ENCODE measurements at regions not wholly inside any gene's neighbourhood (a gene's known extent, or its start where the extent isn't known, plus 50 kb on each side); places are given as distances from the start of the nearest gene placed in this dataset.

DNA sequence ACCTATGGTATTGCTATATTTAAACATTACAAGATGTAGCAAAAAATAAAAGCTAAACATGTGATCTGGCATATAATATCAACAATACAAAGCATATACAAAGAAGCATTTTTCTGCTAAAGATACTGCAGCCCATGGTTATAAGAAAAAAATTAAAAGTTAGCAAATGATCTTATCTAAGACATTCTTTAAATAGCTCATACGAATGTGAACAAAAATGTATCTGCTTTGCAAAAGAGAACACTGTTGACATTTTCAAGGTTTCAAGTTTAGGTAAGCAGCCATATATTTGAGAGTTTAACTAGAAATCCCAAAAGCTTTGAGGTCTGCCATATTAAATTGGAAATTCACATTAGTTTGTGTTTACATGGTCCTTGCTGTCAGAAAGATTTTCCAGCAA lies 301.0 kb upstream of the SLC39A10 start:
- Histone ChIP-seq H3K36me3 (ENCODE audit: insufficient read depth, low read length) (no peaks in the 10 kb centered on the region), H3K4me2 (ENCODE audit: low read depth, low read length, poor library complexity, severe bottlenecking) (no peak overlapping the region), H3K9me3 (ENCODE audit: low read length) (no peaks in the 10 kb centered on the region), H3K9ac (ENCODE audit: low read length) (no peak overlapping the region), H3K27me3 (ENCODE audit: low read length) (no peaks in the 10 kb centered on the region), H3K27ac (ENCODE audit: low read length) (no peak overlapping the region), H3K79me2 (ENCODE audit: low read length) (no peaks in the 10 kb centered on the region), H3K4me3 (ENCODE audit: low read length) (no peak overlapping the region), H3K4me1 (ENCODE audit: low read length) (peaks cover 3% of the 10 kb centered on the region; the same call in 1 of the 2 replicates), H3K9me2 (replicated peaks; ENCODE audit: insufficient read depth, low read length) (no peaks in the 10 kb centered on the region), H4K20me1 (ENCODE audit: insufficient read depth, low read depth, low read length) (no peaks in the 10 kb centered on the region), H2AFZ (ENCODE audit: low read length) (no peak overlapping the region)
- DNase-seq, result no peak

- no peak for DNase-seq
- H4K20me1 ChIP-seq (ENCODE audit: insufficient read depth, low read depth, low read length), result no peaks in the 10 kb centered on the region
- H3K27me3 ChIP-seq (ENCODE audit: low read length), result no peaks in the 10 kb centered on the region
- H3K79me2 ChIP-seq (ENCODE audit: low read length), result no peaks in the 10 kb centered on the region
- no peaks in the 10 kb centered on the region for H3K9me2 ChIP-seq (replicated peaks; ENCODE audit: insufficient read depth, low read length)
- no peaks in the 10 kb centered on the region for H3K9me3 ChIP-seq (ENCODE audit: low read length)
- no peak overlapping the region for H3K4me2 ChIP-seq (ENCODE audit: low read depth, low read length, poor library complexity, severe bottlenecking)
- no peak overlapping the region for H3K9ac ChIP-seq (ENCODE audit: low read length)
- H3K4me1 ChIP-seq (ENCODE audit: low read length), result peaks cover under 1% of the 10 kb centered on the region; the same call in 1 of the 2 replicates
- H3K27ac ChIP-seq (ENCODE audit: low read length), result no peak overlapping the region
- no peak overlapping the region for H3K4me3 ChIP-seq (ENCODE audit: low read length)
- H3K36me3 ChIP-seq (ENCODE audit: insufficient read depth, low read length), result no peaks in the 10 kb centered on the region
- H2AFZ ChIP-seq (ENCODE audit: low read length), result no peak overlapping the region
These were observed 304.4 kb upstream of the SLC39A10 start for GRCh38 chr2:195352581-195352980.

DNA sequence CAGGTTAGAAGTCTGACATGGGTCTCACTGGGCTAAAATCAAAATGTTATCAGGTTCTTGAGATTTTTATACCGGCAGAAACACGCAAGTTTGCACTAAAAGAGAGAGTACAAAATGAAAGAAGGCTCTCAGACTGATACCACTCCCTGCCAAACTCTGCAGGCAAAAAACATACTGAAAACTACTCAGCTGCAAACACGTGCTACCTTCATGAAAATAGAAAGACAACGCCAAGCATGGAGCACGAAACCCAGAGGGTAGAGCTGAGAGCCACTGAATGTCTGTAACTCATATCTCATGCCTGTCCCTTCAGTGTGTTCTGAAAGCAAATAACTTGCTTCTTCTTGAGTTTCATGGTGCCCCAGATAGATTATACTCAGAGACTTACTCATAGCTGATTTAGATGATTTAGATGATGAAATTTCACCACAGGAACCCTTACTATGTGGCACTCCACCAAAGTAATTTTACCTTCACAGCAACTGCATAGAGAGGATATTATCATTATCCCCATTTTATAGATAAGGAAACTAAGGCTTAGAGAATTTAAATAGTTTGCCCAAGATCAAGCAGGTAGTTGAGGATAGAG lies 313.0 kb upstream of the SLC39A10 start:
- Histone ChIP-seq H3K36me3 (ENCODE audit: insufficient read depth, low read length) (no peaks in the 10 kb centered on the region), H3K27ac (ENCODE audit: low read length) (no peak overlapping the region), H3K9me2 (replicated peaks; ENCODE audit: insufficient read depth, low read length) (no peaks in the 10 kb centered on the region; the same call in 1 of the 2 replicates), H2AFZ (ENCODE audit: low read length) (peak overlapping the region; percentile 42; the same call in 1 of the 2 replicates), H3K4me2 (ENCODE audit: low read depth, low read length, poor library complexity, severe bottlenecking) (peak overlapping the region; percentile 14), H3K79me2 (ENCODE audit: low read length) (no peaks in the 10 kb centered on the region), H3K4me3 (ENCODE audit: low read length) (no peak overlapping the region), H3K4me1 (ENCODE audit: low read length) (peaks cover 20% of the 10 kb centered on the region), H3K9me3 (ENCODE audit: low read length) (no peaks in the 10 kb centered on the region), H3K27me3 (ENCODE audit: low read length) (no peaks in the 10 kb centered on the region), H3K9ac (ENCODE audit: low read length) (no peak overlapping the region), H4K20me1 (ENCODE audit: insufficient read depth, low read depth, low read length) (no peaks in the 10 kb centered on the region)
- DNase-seq, result no peak

DNA sequence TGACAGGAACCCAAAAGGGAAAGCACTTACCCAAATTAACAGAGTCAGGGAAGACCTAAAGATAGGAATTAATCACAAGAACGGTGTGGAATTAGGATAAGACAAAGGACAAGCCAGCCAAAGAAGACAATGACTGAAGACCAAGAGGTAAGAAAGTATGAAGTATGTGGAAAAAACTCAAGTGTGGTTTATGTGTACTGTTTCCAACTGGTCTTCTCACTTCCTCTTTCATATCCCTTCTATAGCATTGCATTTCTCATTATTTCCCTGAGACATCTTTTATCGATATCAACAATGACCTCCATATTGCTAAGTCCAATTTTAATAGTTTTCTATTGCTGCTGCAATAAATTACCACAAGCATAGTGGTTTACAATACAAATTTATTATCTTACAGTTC lies 313.5 kb upstream of the SLC39A10 start:
- Histone ChIP-seq H4K20me1 (ENCODE audit: insufficient read depth, low read depth, low read length) (no peaks in the 10 kb centered on the region), H3K36me3 (ENCODE audit: insufficient read depth, low read length) (no peaks in the 10 kb centered on the region), H3K27me3 (ENCODE audit: low read length) (no peaks in the 10 kb centered on the region), H3K9me2 (replicated peaks; ENCODE audit: insufficient read depth, low read length) (no peaks in the 10 kb centered on the region; the same call in 1 of the 2 replicates), H3K79me2 (ENCODE audit: low read length) (no peaks in the 10 kb centered on the region), H3K4me2 (ENCODE audit: low read depth, low read length, poor library complexity, severe bottlenecking) (peak overlapping the region; percentile 14), H3K9me3 (ENCODE audit: low read length) (no peaks in the 10 kb centered on the region), H3K9ac (ENCODE audit: low read length) (no peak overlapping the region), H3K4me1 (ENCODE audit: low read length) (peaks cover 20% of the 10 kb centered on the region), H2AFZ (ENCODE audit: low read length) (peak overlapping the region; percentile 42; the same call in 1 of the 2 replicates), H3K4me3 (ENCODE audit: low read length) (no peak overlapping the region), H3K27ac (ENCODE audit: low read length) (no peak overlapping the region)
- DNase-seq, result peak; percentile 55

- no peak overlapping the region for H3K9ac ChIP-seq (ENCODE audit: low read length)
- H3K4me1 ChIP-seq (ENCODE audit: low read length), result peaks cover 14% of the 10 kb centered on the region
- H3K27ac ChIP-seq (ENCODE audit: low read length), result no peak overlapping the region
- no peak overlapping the region for H3K4me3 ChIP-seq (ENCODE audit: low read length)
- H3K27me3 ChIP-seq (ENCODE audit: low read length), result no peaks in the 10 kb centered on the region
- H3K9me2 ChIP-seq (replicated peaks; ENCODE audit: insufficient read depth, low read length), result no peaks in the 10 kb centered on the region; the same call in 1 of the 2 replicates
- no peak overlapping the region for H2AFZ ChIP-seq (ENCODE audit: low read length)
- H3K36me3 ChIP-seq (ENCODE audit: insufficient read depth, low read length), result no peaks in the 10 kb centered on the region
- no peak overlapping the region for H3K4me2 ChIP-seq (ENCODE audit: low read depth, low read length, poor library complexity, severe bottlenecking)
- no peaks in the 10 kb centered on the region for H3K79me2 ChIP-seq (ENCODE audit: low read length)
- no peaks in the 10 kb centered on the region for H4K20me1 ChIP-seq (ENCODE audit: insufficient read depth, low read depth, low read length)
- no peaks in the 10 kb centered on the region for H3K9me3 ChIP-seq (ENCODE audit: low read length)
- DNase-seq, result no peak
These were observed 315.0 kb upstream of the SLC39A10 start for GRCh38 chr2:195342061-195342460.

- no peak overlapping the region for H3K9ac ChIP-seq (ENCODE audit: low read length)
- H3K79me2 ChIP-seq (ENCODE audit: low read length), result no peaks in the 10 kb centered on the region
- no peak overlapping the region for H3K4me3 ChIP-seq (ENCODE audit: low read length)
- no peaks in the 10 kb centered on the region for H3K36me3 ChIP-seq (ENCODE audit: insufficient read depth, low read length)
- no peak overlapping the region for H3K27ac ChIP-seq (ENCODE audit: low read length)
- H3K4me1 ChIP-seq (ENCODE audit: low read length), result peaks cover 6% of the 10 kb centered on the region
- H3K27me3 ChIP-seq (ENCODE audit: low read length), result no peaks in the 10 kb centered on the region
- H3K9me3 ChIP-seq (ENCODE audit: low read length), result no peaks in the 10 kb centered on the region
- H3K4me2 ChIP-seq (ENCODE audit: low read depth, low read length, poor library complexity, severe bottlenecking), result no peak overlapping the region
- no peaks in the 10 kb centered on the region for H3K9me2 ChIP-seq (replicated peaks; ENCODE audit: insufficient read depth, low read length)
- H4K20me1 ChIP-seq (ENCODE audit: insufficient read depth, low read depth, low read length), result no peaks in the 10 kb centered on the region
- no peak overlapping the region for H2AFZ ChIP-seq (ENCODE audit: low read length)
- no peak for DNase-seq
These were observed 318.2 kb upstream of the SLC39A10 start for GRCh38 chr2:195338856-195339255.

- Histone ChIP-seq H3K36me3 (ENCODE audit: insufficient read depth, low read length) (no peaks in the 10 kb centered on the region), H4K20me1 (ENCODE audit: insufficient read depth, low read depth, low read length) (no peaks in the 10 kb centered on the region), H3K79me2 (ENCODE audit: low read length) (no peaks in the 10 kb centered on the region), H3K9me3 (ENCODE audit: low read length) (no peaks in the 10 kb centered on the region), H3K4me2 (ENCODE audit: low read depth, low read length, poor library complexity, severe bottlenecking) (no peak overlapping the region), H3K9ac (ENCODE audit: low read length) (no peak overlapping the region), H3K27ac (ENCODE audit: low read length) (no peak overlapping the region), H3K4me3 (ENCODE audit: low read length) (no peak overlapping the region), H2AFZ (ENCODE audit: low read length) (no peak overlapping the region), H3K27me3 (ENCODE audit: low read length) (no peaks in the 10 kb centered on the region), H3K4me1 (ENCODE audit: low read length) (no peaks in the 10 kb centered on the region), H3K9me2 (replicated peaks; ENCODE audit: insufficient read depth, low read length) (no peaks in the 10 kb centered on the region)
- no peak for DNase-seq
These were observed 319.4 kb upstream of the SLC39A10 start for GRCh38 chr2:195337597-195337996.

GRCh38 chr2:195333869-195334268 lies 323.2 kb upstream of the SLC39A10 start:
- Histone ChIP-seq H3K36me3 (ENCODE audit: insufficient read depth, low read length) (no peaks in the 10 kb centered on the region), H3K27me3 (ENCODE audit: low read length) (no peaks in the 10 kb centered on the region), H3K9me3 (ENCODE audit: low read length) (no peaks in the 10 kb centered on the region), H3K9me2 (replicated peaks; ENCODE audit: insufficient read depth, low read length) (no peaks in the 10 kb centered on the region), H4K20me1 (ENCODE audit: insufficient read depth, low read depth, low read length) (no peaks in the 10 kb centered on the region), H3K4me1 (ENCODE audit: low read length) (no peaks in the 10 kb centered on the region), H2AFZ (ENCODE audit: low read length) (no peak overlapping the region), H3K4me2 (ENCODE audit: low read depth, low read length, poor library complexity, severe bottlenecking) (no peak overlapping the region), H3K9ac (ENCODE audit: low read length) (no peak overlapping the region), H3K27ac (ENCODE audit: low read length) (no peak overlapping the region), H3K4me3 (ENCODE audit: low read length) (no peak overlapping the region), H3K79me2 (ENCODE audit: low read length) (no peaks in the 10 kb centered on the region)
- no peak for DNase-seq

Measured in Karpas-422 (cell line).